MM.1S (cell line): ENCODE measurements at regions not wholly inside any gene's neighbourhood (a gene's known extent, or its start where the extent isn't known, plus 50 kb on each side); places are given as distances from the start of the nearest gene placed in this dataset.

ENCODE experiments used
- DNase-seq: peaks from one replicate; pipeline ENCODE4 v3.0.0-alpha.2; 2015
- H2AFZ ChIP-seq: fragments of 300-600 bp; sonication (generic); 2 replicates; pipeline ENCODE4 v1.6.0; 2016; ENCODE audit warnings: antibody characterized with exemption, low read length
- H3F3A ChIP-seq: fragments of 300-600 bp; sonication (generic); 2 replicates; pipeline ENCODE4 v1.6.1; 2016; ENCODE audit warnings: mild to moderate bottlenecking, antibody characterized with exemption, low read length, moderate library complexity, mixed read lengths; ENCODE audit not compliant: insufficient read depth
- H3K27ac ChIP-seq: fragments of 300-600 bp; sonication (generic); 2 replicates; pipeline ENCODE4 v1.5.1; 2016; ENCODE audit warnings: mild to moderate bottlenecking, low read length
- H3K27me3 ChIP-seq: fragments of 300-600 bp; sonication (generic); replicated peaks from 2 replicates; pipeline ENCODE4 v1.6.0; 2016; ENCODE audit warnings: low read length; ENCODE audit not compliant: insufficient read depth
- H3K36me3 ChIP-seq: fragments of 300-600 bp; sonication (generic); replicated peaks from 2 replicates; pipeline ENCODE4 v1.6.1; 2016; ENCODE audit warnings: mild to moderate bottlenecking, low read length, mixed read lengths; ENCODE audit not compliant: insufficient read depth
- H3K4me1 ChIP-seq: fragments of 300-600 bp; sonication (generic); 2 replicates; pipeline ENCODE4 v1.6.1; 2016; ENCODE audit warnings: low read length, mixed read lengths
- H3K4me2 ChIP-seq: fragments of 300-600 bp; sonication (generic); 2 replicates; pipeline ENCODE4 v1.6.0; 2016; ENCODE audit warnings: low read depth, low read length
- H3K4me3 ChIP-seq: fragments of 300-600 bp; sonication (generic); 2 replicates; pipeline ENCODE4 v1.5.1; 2016; ENCODE audit warnings: low read length, mixed read lengths
- H3K79me2 ChIP-seq: fragments of 300-600 bp; sonication (generic); 2 replicates; pipeline ENCODE4 v1.6.1; 2016; ENCODE audit warnings: mixed run types, low read length, mixed read lengths
- H3K9ac ChIP-seq: fragments of 300-600 bp; sonication (generic); 2 replicates; pipeline ENCODE4 v1.6.1; 2016; ENCODE audit warnings: low read length, mixed read lengths
- H3K9me2 ChIP-seq: fragments of 300-600 bp; sonication (generic); replicated peaks from 2 replicates; pipeline ENCODE4 v1.6.1; 2016; ENCODE audit warnings: mild to moderate bottlenecking, low read length, mixed read lengths; ENCODE audit not compliant: insufficient read depth
- H3K9me3 ChIP-seq: fragments of 300-600 bp; sonication (generic); replicated peaks from 2 replicates; pipeline ENCODE4 v1.6.1; 2016; ENCODE audit warnings: mild to moderate bottlenecking, low read length, mixed read lengths; ENCODE audit not compliant: insufficient read depth
- H4K20me1 ChIP-seq: fragments of 300-600 bp; sonication (generic); 2 replicates; pipeline ENCODE4 v1.6.1; 2016; ENCODE audit warnings: mild to moderate bottlenecking, low read length, moderate library complexity, mixed read lengths; ENCODE audit not compliant: insufficient read depth
- CTCF ChIP-seq: fragments of 300-600 bp; sonication (generic); IDR thresholded peaks from 2 replicates; pipeline ENCODE4 v1.5.1; 2016; ENCODE audit warnings: antibody characterized with exemption, low read length, mixed read lengths
- EZH2 ChIP-seq: fragments of 300-600 bp; sonication (generic); optimal IDR thresholded peaks from 2 replicates; pipeline ENCODE3; 2017; ENCODE audit warnings: low read depth, mild to moderate bottlenecking, antibody characterized with exemption, low read length, mixed read lengths
- EZH2phosphoT487 ChIP-seq: fragments of 300-600 bp; sonication (generic); IDR thresholded peaks from 2 replicates; pipeline ENCODE4 v1.6.1; 2018; ENCODE audit warnings: antibody characterized with exemption, low read length

- Histone ChIP-seq H3K4me1 (no peaks in the 10 kb centered on the region), H3K27me3 (no peaks in the 10 kb centered on the region), H3K79me2 (no peaks in the 10 kb centered on the region), H3K36me3 (no peaks in the 10 kb centered on the region), H2AFZ (no peak overlapping the region), H3K9me3 (no peaks in the 10 kb centered on the region), H3K27ac (no peak overlapping the region), H3K4me3 (no peak overlapping the region), H3F3A (no peaks in the 10 kb centered on the region), H4K20me1 (no peaks in the 10 kb centered on the region), H3K9me2 (no peaks in the 10 kb centered on the region), H3K9ac (no peak overlapping the region), H3K4me2 (no peak overlapping the region)
- DNase-seq = no peak
- no peak for TF ChIP-seq EZH2
- TF ChIP-seq CTCF = no peak
- TF ChIP-seq EZH2phosphoT487 = no peak
Observed at GRCh38 chr18:76667603-76668002, 154.8 kb upstream of the ZNF236 start.

GRCh38 chr18:76662626-76663025 lies 159.7 kb upstream of the ZNF236 start:
- TF ChIP-seq EZH2 (no peak), EZH2phosphoT487 (no peak), CTCF (no peak)
- no peak overlapping the region for H3K27ac ChIP-seq
- H3K79me2 ChIP-seq = no peaks in the 10 kb centered on the region
- H3K9ac ChIP-seq = no peak overlapping the region
- no peak overlapping the region for H3K4me3 ChIP-seq
- no peaks in the 10 kb centered on the region for H3K4me1 ChIP-seq
- H3K9me2 ChIP-seq = no peaks in the 10 kb centered on the region
- no peak overlapping the region for H2AFZ ChIP-seq
- no peaks in the 10 kb centered on the region for H3K9me3 ChIP-seq
- H3K36me3 ChIP-seq = no peaks in the 10 kb centered on the region
- no peaks in the 10 kb centered on the region for H4K20me1 ChIP-seq
- no peak overlapping the region for H3K4me2 ChIP-seq
- H3F3A ChIP-seq = no peaks in the 10 kb centered on the region
- no peak for DNase-seq
- H3K27me3 ChIP-seq = no peaks in the 10 kb centered on the region

GRCh38 chr18:76660571-76661192 lies 161.7 kb upstream of the ZNF236 start:
- no peak for TF ChIP-seq CTCF
- TF ChIP-seq EZH2 = no peak
- no peak for TF ChIP-seq EZH2phosphoT487

More at GRCh38 chr18:76660571-76661192, 161.7 kb upstream of the ZNF236 start:
- no peaks in the 10 kb centered on the region for H3K79me2 ChIP-seq
- no peaks in the 10 kb centered on the region for H3F3A ChIP-seq
- H3K9ac ChIP-seq = no peak overlapping the region
- H3K4me1 ChIP-seq = no peaks in the 10 kb centered on the region
- H3K9me3 ChIP-seq = no peaks in the 10 kb centered on the region
- no peaks in the 10 kb centered on the region for H4K20me1 ChIP-seq
- no peaks in the 10 kb centered on the region for H3K9me2 ChIP-seq
- DNase-seq = no peak
- H3K27ac ChIP-seq = no peak overlapping the region
- H3K27me3 ChIP-seq = no peaks in the 10 kb centered on the region
- no peaks in the 10 kb centered on the region for H3K36me3 ChIP-seq
- H3K4me2 ChIP-seq = no peak overlapping the region
- H2AFZ ChIP-seq = no peak overlapping the region
- no peak overlapping the region for H3K4me3 ChIP-seq
